ENCODE measurements at regions not wholly inside any gene's neighbourhood (a gene's known extent, or its start where the extent isn't known, plus 50 kb on each side); places are given as distances from the start of the nearest gene placed in this dataset.

- TF ChIP-seq EZH2 (IDR thresholded peaks at IDR 0.05) (no peak), POLR2AphosphoS5 (IDR thresholded peaks at IDR 0.05; ENCODE audit: borderline replicate concordance, low read depth, low read length) (no peak), FOXP2 (optimal IDR thresholded peaks at IDR 0.05; ENCODE audit: control extremely low read depth, extremely low read length, insufficient read depth) (no peak)
Measured at GRCh38 chr9:19998153-19998552, 209.3 kb upstream of the SLC24A2 start.
